Breast epithelium (tissue), 3 donors: ENCODE measurements at regions not wholly inside any gene's neighbourhood (a gene's known extent, or its start where the extent isn't known, plus 50 kb on each side); places are given as distances from the start of the nearest gene placed in this dataset.

Source experiments
- CTCF ChIP-seq, 3 donors: fragments of 450-650 bp; IDR thresholded peaks; one replicate each; pipeline ENCODE4 v1.5.1; 2016 to 2017; ENCODE audit warnings: antibody characterized with exemption in 3 of 3, mild to moderate bottlenecking in 3 of 3, moderate library complexity in 3 of 3
- POLR2A ChIP-seq: fragments of 450-650 bp; IDR thresholded peaks from one replicate; pipeline ENCODE4 v1.6.1; 2016; ENCODE audit warnings: antibody characterized with exemption, mild to moderate bottlenecking, moderate library complexity
- POLR2AphosphoS5 ChIP-seq, 3 donors: sonication (generic); formaldehyde crosslinking; IDR thresholded peaks; one replicate each; pipeline ENCODE4 v1.6.1; 2017; ENCODE audit warnings: antibody characterized with exemption in 3 of 3

- TF ChIP-seq POLR2A (no peak), CTCF (IDR thresholded peaks at IDR 0.05) (no peak), POLR2AphosphoS5 (IDR thresholded peaks at IDR 0.05) (no peak)
These were observed 112.8 kb upstream of the BCL6 start for GRCh38 chr3:187858041-187858440.
